Stomach (tissue), 8 donors: ENCODE measurements at regions not wholly inside any gene's neighbourhood (a gene's known extent, or its start where the extent isn't known, plus 50 kb on each side); places are given as distances from the start of the nearest gene placed in this dataset.

Experiments used
- DNase-seq, 2 donors: peaks; one replicate each; pipeline versions ENCODE4 v3.0.0 to v3.0.0-alpha.2; 2013 to 2019
- H3K27ac ChIP-seq, 5 donors: fragments of 200-600 bp in 4 of 5; sonication (generic) in 4 of 5; one replicate each; pipeline ENCODE4 v1.5.1; 2013 to 2019; ENCODE audit warnings: mild to moderate bottlenecking in 1 of 5, moderate library complexity in 1 of 5
- H3K27me3 ChIP-seq, 3 donors: fragments of 200-600 bp; sonication (generic); one replicate each; pipeline ENCODE4 v1.5.1; 2017 to 2019; ENCODE audit warnings: mixed run types in 1 of 3
- H3K36me3 ChIP-seq, 4 donors: fragments of 200-600 bp; sonication (generic); 1 replicate in 3 of 4; 2 replicates in 1 of 4; pipeline ENCODE4 v1.5.1; 2016 to 2019
- H3K4me1 ChIP-seq, 4 donors: fragments of 200-600 bp; sonication (generic); one replicate each; pipeline ENCODE4 v1.5.1; 2016 to 2019
- H3K4me3 ChIP-seq, 4 donors: fragments of 200-600 bp; sonication (generic) in 3 of 4; one replicate each; pipeline ENCODE4 v1.5.1; 2016 to 2019; ENCODE audit warnings: mild to moderate bottlenecking in 1 of 4
- H3K9me3 ChIP-seq, 4 donors: fragments of 200-600 bp; sonication (generic); one replicate each; pipeline ENCODE4 v1.5.1; 2016 to 2019
- EP300 ChIP-seq: sonication (generic); formaldehyde crosslinking; IDR thresholded peaks from one replicate; pipeline ENCODE4 v1.6.1; 2017; ENCODE audit warnings: antibody characterized with exemption
- POLR2A ChIP-seq, 4 donors: fragments of 450-650 bp; IDR thresholded peaks; one replicate each; pipeline ENCODE4 v1.6.1; 2016; ENCODE audit warnings: antibody characterized with exemption in 4 of 4, control low read depth in 2 of 4, mild to moderate bottlenecking in 1 of 4, moderate library complexity in 1 of 4
- POLR2AphosphoS5 ChIP-seq, 3 donors: sonication (generic); formaldehyde crosslinking; IDR thresholded peaks; one replicate each; pipeline ENCODE4 v1.6.1; 2016; ENCODE audit warnings: antibody characterized with exemption in 3 of 3
- WGBS, 5 donors: extraction: QIAGEN DNeasy Blood & Tissue Kit in 3 of 5; methylation state at CpG; one replicate each; pipeline versions ENCODE4 v1.1.5 to v1.1.7; 2013 to 2018; 5-methylcytosine and 5-hydroxymethylcytosine counted together
- intact Hi-C: fragments of 100-400 bp; cut with DNase I; formaldehyde crosslinking; loops from one replicate; pipeline ENCODE4 v1.15.1; 2023; ENCODE audit warnings: low total_unique reads
- TF ChIP-seq, protein P1 (sequence below), 7 experiments: fragments of 450-650 bp in 4 of 7; fragments of 200-600 bp in 3 of 7; sonication (generic) in 3 of 7; IDR thresholded peaks; one replicate each; pipeline ENCODE4 v1.5.1; 2016 to 2019; ENCODE audit warnings: antibody characterized with exemption in 7 of 7, control low read depth in 2 of 7, mild to moderate bottlenecking in 1 of 7
- donor health status: healthy with polysubstance abuse.
- donor health status: Bipolar disorder and iron deficiency.
- donor health status: healthy.

- Histone ChIP-seq H3K27ac (no peak overlapping the region), H3K4me3 (no peak overlapping the region), H3K36me3 (no peaks in the 10 kb centered on the region), H3K4me1 (no peaks in the 10 kb centered on the region), H3K9me3 (peaks cover 0 to 1% (median 0%) of the 10 kb centered on the region in 4 donors), H3K27me3 (peaks cover 0 to 4% (median 0%) of the 10 kb centered on the region in 3 donors)
- no peak for TF ChIP-seq POLR2AphosphoS5 (IDR thresholded peaks at IDR 0.05)
- DNase-seq: no peak
- WGBS, 5 donors: 67 to 85% (median 72%) methylated on average over 4 to 5 of the region's 5 CpGs
- intact Hi-C loops: no loop called here
These were observed 311.1 kb upstream of the IRX1 start for GRCh38 chr5:3284506-3284905.

GRCh38 chr5:3282841-3283240, 312.8 kb upstream of the IRX1 start:
- no peaks in the 10 kb centered on the region for H3K36me3 ChIP-seq
- 89 to 97% (median 96%) methylated on average over 18 to 20 of the region's 20 CpGs for WGBS, 5 donors
- TF ChIP-seq EP300 (no peak), POLR2AphosphoS5 (IDR thresholded peaks at IDR 0.05) (no peak), POLR2A (IDR thresholded peaks at IDR 0.05) (no peak)
- TF ChIP-seq, protein P1, sequence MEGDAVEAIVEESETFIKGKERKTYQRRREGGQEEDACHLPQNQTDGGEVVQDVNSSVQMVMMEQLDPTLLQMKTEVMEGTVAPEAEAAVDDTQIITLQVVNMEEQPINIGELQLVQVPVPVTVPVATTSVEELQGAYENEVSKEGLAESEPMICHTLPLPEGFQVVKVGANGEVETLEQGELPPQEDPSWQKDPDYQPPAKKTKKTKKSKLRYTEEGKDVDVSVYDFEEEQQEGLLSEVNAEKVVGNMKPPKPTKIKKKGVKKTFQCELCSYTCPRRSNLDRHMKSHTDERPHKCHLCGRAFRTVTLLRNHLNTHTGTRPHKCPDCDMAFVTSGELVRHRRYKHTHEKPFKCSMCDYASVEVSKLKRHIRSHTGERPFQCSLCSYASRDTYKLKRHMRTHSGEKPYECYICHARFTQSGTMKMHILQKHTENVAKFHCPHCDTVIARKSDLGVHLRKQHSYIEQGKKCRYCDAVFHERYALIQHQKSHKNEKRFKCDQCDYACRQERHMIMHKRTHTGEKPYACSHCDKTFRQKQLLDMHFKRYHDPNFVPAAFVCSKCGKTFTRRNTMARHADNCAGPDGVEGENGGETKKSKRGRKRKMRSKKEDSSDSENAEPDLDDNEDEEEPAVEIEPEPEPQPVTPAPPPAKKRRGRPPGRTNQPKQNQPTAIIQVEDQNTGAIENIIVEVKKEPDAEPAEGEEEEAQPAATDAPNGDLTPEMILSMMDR (IDR thresholded peaks at IDR 0.05): no peak
- no peak overlapping the region for H3K4me3 ChIP-seq
- H3K4me1 ChIP-seq: no peaks in the 10 kb centered on the region
- H3K27ac ChIP-seq: no peak overlapping the region
- intact Hi-C loops: no loop called here
- H3K27me3 ChIP-seq: peaks cover 0 to 4% (median 2%) of the 10 kb centered on the region in 3 donors
- H3K9me3 ChIP-seq: peaks cover 0 to 4% (median 0%) of the 10 kb centered on the region in 4 donors
- DNase-seq: no peak

DNA sequence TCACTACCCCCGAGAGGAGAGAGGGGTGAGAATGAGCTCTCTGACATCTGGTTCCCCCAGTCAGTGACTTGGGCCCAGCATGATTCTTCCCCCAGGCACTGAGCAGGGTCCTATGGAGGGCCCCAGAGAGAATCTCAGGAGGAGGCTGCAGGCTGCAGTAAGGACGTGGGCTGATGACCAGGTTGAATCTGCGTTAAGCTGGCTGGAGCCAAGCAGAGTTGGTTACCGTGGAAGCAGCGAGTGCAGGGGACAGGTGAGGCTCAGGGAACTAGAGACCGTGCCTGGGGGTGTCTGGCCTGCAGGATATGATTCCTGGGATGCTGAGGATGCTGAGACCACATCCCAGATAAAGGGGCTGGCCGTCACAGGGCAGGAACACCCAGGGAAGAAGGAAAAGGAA, 314.3 kb upstream of the IRX1 start:
- no peaks in the 10 kb centered on the region for H3K4me1 ChIP-seq
- WGBS, 5 donors: 63 to 76% (median 67%) methylated on average over 7 of the region's 7 CpGs

DNA sequence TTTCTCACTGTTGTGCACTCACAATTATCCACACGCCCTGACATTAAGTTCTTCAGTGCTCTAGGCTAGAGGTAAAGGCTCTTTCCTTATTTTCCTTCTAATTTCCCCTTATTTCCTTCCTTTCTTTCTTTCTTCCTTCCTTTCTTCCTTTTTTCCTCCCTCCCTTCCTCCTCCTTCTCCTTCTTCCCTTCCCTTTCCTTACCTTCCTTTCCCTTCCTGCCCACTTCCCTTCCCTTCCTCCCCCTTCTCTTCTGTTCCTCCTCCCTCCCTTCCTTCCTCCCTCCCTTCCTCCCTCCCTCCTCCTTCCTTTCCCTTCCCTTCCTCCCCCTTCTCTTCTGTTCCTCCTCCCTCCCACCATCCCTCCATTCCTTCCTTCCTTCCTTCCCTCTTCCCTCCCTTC, 317.0 kb upstream of the IRX1 start:
- intact Hi-C loops: no loop called here
- H3K4me3 ChIP-seq: no peak overlapping the region
- TF ChIP-seq POLR2A (IDR thresholded peaks at IDR 0.05) (no peak), POLR2AphosphoS5 (IDR thresholded peaks at IDR 0.05) (no peak), EP300 (no peak)
- TF ChIP-seq, protein P1 (IDR thresholded peaks at IDR 0.05): no peak
- H3K4me1 ChIP-seq: no peaks in the 10 kb centered on the region
- 38 to 67% (median 57%) methylated on average over 1 of the region's 1 CpG for WGBS, 5 donors
- no peak for DNase-seq
- peaks cover 0 to 26% (median 0%) of the 10 kb centered on the region in 3 donors for H3K27me3 ChIP-seq
- H3K27ac ChIP-seq: no peak overlapping the region
- H3K9me3 ChIP-seq: peaks cover 0 to 8% (median 5%) of the 10 kb centered on the region in 4 donors
- H3K36me3 ChIP-seq: no peaks in the 10 kb centered on the region

More for the DNA sequence above, 314.3 kb upstream of the IRX1 start:
- H3K9me3 ChIP-seq: peaks cover 0 to 4% (median 0%) of the 10 kb centered on the region in 4 donors
- no peaks in the 10 kb centered on the region for H3K36me3 ChIP-seq
- peaks cover 0 to 12% (median 0%) of the 10 kb centered on the region in 3 donors for H3K27me3 ChIP-seq
- H3K27ac ChIP-seq: no peak overlapping the region
- TF ChIP-seq, protein P1 (IDR thresholded peaks at IDR 0.05): no peak
- TF ChIP-seq EP300 (no peak), POLR2AphosphoS5 (IDR thresholded peaks at IDR 0.05) (no peak), POLR2A (IDR thresholded peaks at IDR 0.05) (no peak)
- intact Hi-C loops: no loop called here
- DNase-seq: no peak
- H3K4me3 ChIP-seq: no peak overlapping the region

- H3K27me3 ChIP-seq: peaks cover 0 to 36% (median 0%) of the 10 kb centered on the region in 3 donors
- intact Hi-C loops: no loop called here
- H3K4me3 ChIP-seq: no peak overlapping the region
- peaks cover 0 to 8% (median 5%) of the 10 kb centered on the region in 4 donors for H3K9me3 ChIP-seq
- TF ChIP-seq POLR2AphosphoS5 (IDR thresholded peaks at IDR 0.05): no peak
- TF ChIP-seq, protein P1 (IDR thresholded peaks at IDR 0.05): no peak
- H3K4me1 ChIP-seq: no peaks in the 10 kb centered on the region
- no peak for DNase-seq
- WGBS, 5 donors: 12 to 18% (median 14%) methylated on average over 6 of the region's 6 CpGs
- H3K27ac ChIP-seq: no peak overlapping the region
- no peaks in the 10 kb centered on the region for H3K36me3 ChIP-seq
These were observed 317.9 kb upstream of the IRX1 start for GRCh38 chr5:3277590-3278196.
